ENCODE measurements at regions not wholly inside any gene's neighbourhood (a gene's known extent, or its start where the extent isn't known, plus 50 kb on each side); places are given as distances from the start of the nearest gene placed in this dataset.

GRCh38 chr5:72649449-72649848 is 142.2 kb upstream of the ZNF366 start:
- Histone ChIP-seq H3K9me3 (ENCODE audit: control insufficient read depth, insufficient read depth, low read length) (no peaks in the 10 kb centered on the region), H4K20me1 (ENCODE audit: control insufficient read depth, insufficient read depth, low read depth, low read length) (no peaks in the 10 kb centered on the region), H3F3A (ENCODE audit: control insufficient read depth, insufficient read depth) (no peaks in the 10 kb centered on the region), H3K4me3 (ENCODE audit: low read length) (no peak overlapping the region), H3K4me1 (ENCODE audit: control insufficient read depth, low read length) (no peaks in the 10 kb centered on the region), H3K79me2 (ENCODE audit: control insufficient read depth, low read length) (no peaks in the 10 kb centered on the region), H3K36me3 (ENCODE audit: control insufficient read depth, low read length) (no peaks in the 10 kb centered on the region), H3K9me2 (replicated peaks; ENCODE audit: control insufficient read depth, low read length) (no peaks in the 10 kb centered on the region), H3K27ac (ENCODE audit: low read depth, low read length) (no peak overlapping the region), H3K4me2 (ENCODE audit: low read length) (no peak overlapping the region), H3K27me3 (ENCODE audit: control insufficient read depth, low read length) (no peaks in the 10 kb centered on the region)
- TF ChIP-seq EZH2phosphoT487 (IDR thresholded peaks at IDR 0.05; ENCODE audit: borderline replicate concordance, low read length) (no peak), CTCF (IDR thresholded peaks at IDR 0.05; ENCODE audit: low read depth, low read length, poor library complexity, severe bottlenecking) (no peak)

GRCh38 chr5:72648480-72648879 is 141.3 kb upstream of the ZNF366 start:
- no peaks in the 10 kb centered on the region for H4K20me1 ChIP-seq (ENCODE audit: control insufficient read depth, insufficient read depth, low read depth, low read length)

GRCh38 chr5:72647806-72648205 is 140.6 kb upstream of the ZNF366 start:
- Histone ChIP-seq H3K9me3 (ENCODE audit: control insufficient read depth, insufficient read depth, low read length) (no peaks in the 10 kb centered on the region), H4K20me1 (ENCODE audit: control insufficient read depth, insufficient read depth, low read depth, low read length) (no peaks in the 10 kb centered on the region), H3F3A (ENCODE audit: control insufficient read depth, insufficient read depth) (no peaks in the 10 kb centered on the region), H3K4me2 (ENCODE audit: low read length) (no peak overlapping the region), H3K36me3 (ENCODE audit: control insufficient read depth, low read length) (no peaks in the 10 kb centered on the region), H3K27ac (ENCODE audit: low read depth, low read length) (no peak overlapping the region), H3K9me2 (replicated peaks; ENCODE audit: control insufficient read depth, low read length) (no peaks in the 10 kb centered on the region), H3K4me3 (ENCODE audit: low read length) (no peak overlapping the region), H3K79me2 (ENCODE audit: control insufficient read depth, low read length) (no peaks in the 10 kb centered on the region), H3K27me3 (ENCODE audit: control insufficient read depth, low read length) (no peaks in the 10 kb centered on the region), H3K4me1 (ENCODE audit: control insufficient read depth, low read length) (no peaks in the 10 kb centered on the region)
- no peak for TF ChIP-seq CTCF (IDR thresholded peaks at IDR 0.05; ENCODE audit: low read depth, low read length, poor library complexity, severe bottlenecking)
- no peak for TF ChIP-seq EZH2phosphoT487 (IDR thresholded peaks at IDR 0.05; ENCODE audit: borderline replicate concordance, low read length)

More at GRCh38 chr5:72648480-72648879, 141.3 kb upstream of the ZNF366 start:
- Histone ChIP-seq H3K4me1 (ENCODE audit: control insufficient read depth, low read length) (no peaks in the 10 kb centered on the region), H3K9me2 (replicated peaks; ENCODE audit: control insufficient read depth, low read length) (no peaks in the 10 kb centered on the region), H3K27ac (ENCODE audit: low read depth, low read length) (no peak overlapping the region), H3K36me3 (ENCODE audit: control insufficient read depth, low read length) (no peaks in the 10 kb centered on the region), H3K79me2 (ENCODE audit: control insufficient read depth, low read length) (no peaks in the 10 kb centered on the region), H3K27me3 (ENCODE audit: control insufficient read depth, low read length) (no peaks in the 10 kb centered on the region), H3K9me3 (ENCODE audit: control insufficient read depth, insufficient read depth, low read length) (no peaks in the 10 kb centered on the region), H3F3A (ENCODE audit: control insufficient read depth, insufficient read depth) (no peaks in the 10 kb centered on the region), H3K4me3 (ENCODE audit: low read length) (no peak overlapping the region), H3K4me2 (ENCODE audit: low read length) (no peak overlapping the region)
- TF ChIP-seq CTCF (IDR thresholded peaks at IDR 0.05; ENCODE audit: low read depth, low read length, poor library complexity, severe bottlenecking) (no peak), EZH2phosphoT487 (IDR thresholded peaks at IDR 0.05; ENCODE audit: borderline replicate concordance, low read length) (no peak)
